Suppressor macrophage treated with lipopolysaccharide for 1 hour (primary cell): ENCODE measurements at regions not wholly inside any gene's neighbourhood (a gene's known extent, or its start where the extent isn't known, plus 50 kb on each side); places are given as distances from the start of the nearest gene placed in this dataset.

Experiments used
- DNase-seq, 3 donors: peaks; one replicate each; pipeline ENCODE4 v3.0.0-alpha.2; 2020 to 2022

DNA sequence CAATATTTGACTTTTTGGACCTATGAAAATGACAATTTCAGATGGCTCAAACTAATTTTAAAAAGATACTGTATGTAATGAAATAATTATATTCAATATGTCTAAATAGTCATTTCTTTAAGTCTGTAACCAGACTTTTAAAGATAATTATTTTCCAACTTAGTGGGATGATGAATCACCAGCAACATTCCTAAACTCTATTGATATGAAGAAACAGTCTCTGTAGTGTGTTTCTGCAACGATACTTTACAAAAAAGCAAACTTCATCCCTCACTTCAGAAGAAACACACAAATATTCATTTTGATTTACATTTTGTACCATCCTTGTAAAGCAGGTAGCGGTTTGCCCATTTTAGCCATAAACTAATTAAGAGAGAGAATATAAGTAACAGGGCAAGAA is 417.4 kb downstream of the EFNB2 start:
- DNase-seq = no peak

DNA sequence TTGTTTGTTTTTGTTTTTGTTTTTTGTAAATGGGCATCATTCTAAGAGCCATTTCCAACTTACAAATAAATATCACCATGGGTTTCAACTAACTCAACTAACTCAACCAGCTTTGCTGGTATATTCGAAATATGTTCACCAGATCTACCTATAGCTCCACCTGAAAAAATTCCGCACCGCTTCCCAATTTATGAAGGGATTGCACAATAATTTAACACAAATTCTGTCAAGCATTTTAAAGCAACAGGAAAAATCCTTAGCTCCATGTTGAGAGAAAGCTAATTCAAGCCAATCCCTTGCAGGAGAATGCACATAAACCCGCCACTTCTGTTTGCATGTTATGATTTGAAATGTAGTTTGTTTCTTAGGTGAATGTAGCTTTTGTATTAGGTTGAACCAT is 417.8 kb downstream of the EFNB2 start:
- DNase-seq = no peak

DNA sequence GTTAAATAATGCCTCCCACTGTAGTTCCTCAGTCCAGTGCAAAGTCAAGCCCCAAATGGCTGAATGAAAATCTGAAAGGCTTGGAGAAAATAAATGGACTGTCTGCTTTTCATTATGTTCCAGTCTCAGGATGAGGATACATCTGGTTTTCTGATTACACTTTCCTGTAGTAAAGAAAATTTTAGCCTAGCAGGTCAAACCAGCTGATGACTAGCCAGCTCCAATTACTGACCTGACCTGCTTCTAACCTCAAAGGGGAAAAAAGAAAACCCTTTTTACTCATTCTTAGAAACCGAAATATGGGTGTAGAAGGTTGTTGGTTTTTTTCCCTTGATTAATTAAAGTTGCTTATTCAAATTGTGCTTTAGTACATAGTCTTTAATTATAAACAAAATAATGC is 418.4 kb downstream of the EFNB2 start:
- no peak for DNase-seq

DNA sequence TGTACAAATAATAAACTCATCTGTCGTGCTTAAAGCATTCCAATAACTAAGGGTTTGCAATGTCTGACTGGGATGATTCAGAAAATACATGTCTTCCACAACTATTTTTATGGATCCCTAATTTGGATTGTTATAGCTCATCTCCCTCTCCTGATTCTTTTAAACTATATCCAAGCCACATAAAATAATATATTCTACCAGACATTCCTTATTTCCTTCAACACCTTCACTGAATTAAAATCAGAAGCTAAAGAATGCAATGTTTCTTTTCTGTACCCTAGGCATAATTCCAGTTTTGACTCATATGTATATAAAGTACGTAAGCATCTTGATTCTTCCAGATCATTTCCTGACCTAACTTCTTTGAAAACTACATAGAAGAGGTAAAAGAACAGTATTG is 420.4 kb downstream of the EFNB2 start:
- no peak for DNase-seq

DNA sequence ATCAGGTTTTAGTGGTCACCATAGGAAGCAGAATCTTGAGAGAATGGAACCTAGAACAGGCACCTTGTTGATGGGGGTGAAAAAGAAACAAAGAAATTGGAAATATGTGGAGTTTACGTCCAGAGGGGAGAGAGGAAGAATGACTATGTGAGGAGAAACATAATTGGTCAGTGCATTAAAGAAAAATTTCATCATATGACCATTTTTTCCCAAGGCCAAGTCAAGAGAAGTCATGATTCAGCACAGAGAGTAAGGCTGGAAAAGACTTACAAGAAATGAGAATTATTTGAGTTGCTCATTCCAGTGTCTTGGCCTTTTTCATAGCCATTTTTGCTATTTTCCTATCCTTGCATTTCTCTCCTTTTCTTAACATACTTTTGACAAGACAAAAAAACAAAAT is 421.7 kb downstream of the EFNB2 start:
- DNase-seq = no peak

DNA sequence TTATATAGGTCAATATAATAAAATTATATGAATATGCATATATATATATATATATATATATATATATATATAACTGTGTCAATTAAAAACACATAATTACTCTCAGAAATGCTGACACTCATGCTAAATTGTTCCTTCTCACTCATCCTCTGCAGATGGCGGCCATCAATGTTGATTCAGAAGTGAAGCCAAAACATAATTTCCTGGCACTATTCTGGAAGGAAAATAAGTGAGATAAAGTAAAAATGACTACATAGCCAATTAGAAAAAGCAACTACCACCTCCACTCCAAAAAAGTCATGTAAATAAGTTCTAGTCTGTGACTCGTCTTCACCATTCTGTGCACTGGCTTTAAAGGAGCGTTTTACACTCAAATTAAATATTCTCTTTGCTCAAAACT is 423.3 kb downstream of the EFNB2 start:
- DNase-seq = no peak

DNA sequence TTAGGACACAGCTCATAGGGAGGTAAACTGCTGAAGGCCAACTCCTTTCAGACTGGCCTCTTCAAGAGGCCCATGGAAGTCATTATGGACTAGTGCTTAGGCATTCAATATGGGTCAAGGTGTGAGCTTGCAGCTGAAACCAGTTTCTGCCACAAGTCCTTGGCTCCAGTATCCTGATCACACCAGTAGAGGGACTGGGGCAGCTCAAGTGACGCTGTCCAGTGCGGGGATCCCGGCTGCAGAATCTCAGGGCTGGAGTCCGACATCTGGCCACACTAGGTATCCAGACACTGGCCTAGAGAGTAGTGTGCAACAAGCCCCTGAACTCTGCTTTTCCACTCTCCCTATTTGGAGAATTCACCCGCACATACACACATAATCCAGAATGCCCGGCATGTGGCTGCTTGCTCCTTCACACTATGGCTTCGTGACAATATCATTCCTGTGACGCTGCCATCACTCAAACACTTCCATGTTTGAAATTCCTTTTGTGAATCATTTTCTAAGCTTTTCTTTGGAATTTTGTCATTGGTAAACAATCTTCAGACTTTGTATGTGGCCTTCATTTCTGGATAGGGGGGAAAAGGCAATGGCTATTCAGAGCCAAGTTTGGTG is 425.1 kb downstream of the EFNB2 start:
- DNase-seq = no peak

DNA sequence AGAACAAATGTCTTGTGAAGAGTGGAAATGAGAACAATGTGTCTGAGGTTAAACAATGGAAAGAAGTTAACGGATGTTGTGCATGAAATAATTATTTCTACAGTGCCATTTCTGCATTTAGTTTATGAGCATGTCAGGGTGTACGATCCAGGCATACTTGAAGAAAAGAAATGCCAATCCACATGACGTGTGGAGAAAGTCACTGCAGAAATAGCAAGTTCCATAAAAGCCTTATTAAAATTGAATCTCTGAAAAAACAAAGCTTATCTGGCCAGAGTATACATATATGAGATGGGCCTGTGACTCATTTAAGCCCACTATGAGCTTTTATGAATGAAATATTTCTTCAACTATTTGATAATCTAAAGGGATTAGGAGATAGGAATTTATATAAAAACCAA is 426.1 kb downstream of the EFNB2 start:
- no peak for DNase-seq

DNA sequence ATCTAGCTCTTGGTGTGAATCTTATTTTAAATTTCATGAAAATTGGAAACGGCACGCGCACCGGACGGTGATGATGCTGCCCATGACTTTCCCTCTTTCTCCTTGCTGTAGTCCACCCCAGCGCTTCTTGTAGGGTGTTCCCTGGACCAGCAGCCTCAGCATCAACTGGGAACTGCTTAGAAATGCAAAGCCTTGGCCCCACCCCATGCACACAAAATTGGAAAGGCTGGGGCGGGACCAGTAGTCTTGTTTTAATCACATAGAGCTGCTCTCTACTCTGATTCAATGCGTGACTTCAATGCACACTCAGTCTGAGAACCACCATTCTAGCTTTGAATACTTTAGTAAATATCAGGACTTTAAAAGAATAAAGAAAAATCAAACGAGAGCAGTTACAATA is 427.1 kb downstream of the EFNB2 start:
- no peak for DNase-seq

DNA sequence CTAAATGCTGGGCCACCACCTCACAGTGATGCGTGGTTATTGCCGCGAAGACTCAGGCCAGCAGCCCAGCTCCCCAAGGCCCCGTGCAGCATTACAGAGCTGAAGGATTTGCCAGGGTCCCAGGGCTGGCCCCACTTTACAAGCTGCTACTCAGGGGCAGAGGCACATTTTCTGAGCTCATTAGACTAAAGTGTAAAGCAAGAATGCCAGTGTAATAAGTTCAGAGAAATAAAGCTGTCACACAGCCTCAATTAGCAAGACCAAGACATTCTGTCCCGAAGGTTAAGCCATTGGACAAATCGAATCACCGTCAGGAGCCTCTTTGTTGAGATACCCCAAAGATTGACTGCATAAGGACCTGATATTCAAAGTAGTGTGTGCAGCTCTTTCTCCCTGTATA is 428.4 kb downstream of the EFNB2 start:
- no peak for DNase-seq

DNA sequence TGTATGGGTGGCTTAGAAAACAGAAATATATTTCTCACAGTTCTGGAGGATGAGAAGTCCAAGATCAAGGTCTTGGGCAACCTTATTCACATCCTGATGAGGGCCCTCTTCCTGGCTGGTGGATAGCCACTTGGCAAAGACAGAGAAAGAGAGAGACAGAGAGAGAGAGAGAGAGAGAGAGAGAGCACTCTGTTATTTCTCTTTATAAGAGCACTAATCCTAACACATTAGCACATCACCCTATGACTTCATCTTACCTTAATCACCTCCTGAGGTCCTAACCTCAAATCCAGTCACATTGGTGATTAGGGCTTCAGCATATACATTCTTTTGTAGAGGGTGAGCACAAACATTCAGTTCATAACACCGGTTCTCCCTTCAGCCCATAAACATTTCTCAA is 430.3 kb downstream of the EFNB2 start:
- no peak for DNase-seq

DNA sequence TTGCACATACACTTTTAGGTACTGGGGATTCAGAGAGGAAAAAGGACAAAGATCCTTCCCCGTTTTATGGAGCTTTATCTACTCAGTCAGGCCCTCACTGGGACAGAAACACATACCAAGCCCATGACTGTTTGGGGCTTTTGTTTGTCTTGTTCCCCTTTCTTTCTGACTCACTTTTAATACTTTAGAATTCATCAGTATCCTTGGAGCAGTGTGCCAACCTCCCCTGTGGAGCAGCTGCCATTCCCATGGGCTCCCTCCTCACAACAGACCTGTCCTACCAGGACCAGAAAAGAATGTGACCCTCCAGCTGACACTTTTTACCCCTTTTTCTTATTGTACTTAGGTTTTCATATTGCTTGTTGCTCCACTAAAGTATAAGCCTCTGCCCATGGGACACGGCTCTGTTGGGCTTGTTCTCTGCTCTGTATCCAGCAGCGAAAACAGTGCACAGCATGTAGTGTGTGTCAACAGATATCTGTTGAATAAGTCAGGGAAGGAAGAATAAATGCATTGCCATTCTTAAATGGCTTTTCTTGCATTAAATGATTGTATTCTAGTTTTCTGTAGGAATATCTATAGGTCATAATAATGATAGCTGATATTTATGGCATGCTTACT is 431.1 kb downstream of the EFNB2 start:
- DNase-seq = no peak

DNA sequence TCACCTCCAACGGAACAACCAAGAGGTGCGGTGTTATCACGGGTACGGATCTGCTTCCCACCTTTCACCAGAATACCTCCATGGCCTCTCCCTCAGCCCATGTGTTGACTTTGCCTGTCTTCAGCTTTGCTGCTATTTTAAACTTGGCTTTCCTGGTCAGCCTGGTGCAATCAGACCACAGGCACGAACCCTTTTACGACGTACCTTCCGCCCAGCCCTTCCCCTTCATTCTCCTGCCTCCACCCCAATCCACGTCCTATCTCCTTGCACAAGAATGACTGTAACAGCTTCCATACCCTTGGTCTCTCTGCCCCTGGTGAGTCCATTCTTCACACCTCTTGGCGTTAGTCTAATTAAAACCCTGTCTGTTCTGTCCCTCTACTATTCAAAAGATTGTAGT is 431.7 kb downstream of the EFNB2 start:
- no peak for DNase-seq

DNA sequence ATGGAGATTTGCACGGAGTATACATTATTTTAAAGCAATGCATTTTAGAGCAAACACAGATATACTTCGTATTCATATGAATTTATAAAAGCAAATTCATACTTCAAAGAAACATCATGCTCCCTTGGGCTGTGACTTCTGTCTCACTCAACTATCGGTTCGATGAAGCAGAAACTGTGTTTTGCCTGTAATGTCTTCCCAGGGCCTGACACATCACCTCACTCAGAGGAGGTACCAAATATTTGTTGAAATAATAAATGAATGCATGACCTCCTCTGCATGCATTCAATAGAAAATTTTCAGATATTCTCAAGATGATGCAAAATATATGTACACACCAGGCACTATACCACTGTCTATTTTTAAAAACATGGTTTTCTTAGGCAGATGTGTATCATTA is 432.7 kb downstream of the EFNB2 start:
- no peak for DNase-seq

DNA sequence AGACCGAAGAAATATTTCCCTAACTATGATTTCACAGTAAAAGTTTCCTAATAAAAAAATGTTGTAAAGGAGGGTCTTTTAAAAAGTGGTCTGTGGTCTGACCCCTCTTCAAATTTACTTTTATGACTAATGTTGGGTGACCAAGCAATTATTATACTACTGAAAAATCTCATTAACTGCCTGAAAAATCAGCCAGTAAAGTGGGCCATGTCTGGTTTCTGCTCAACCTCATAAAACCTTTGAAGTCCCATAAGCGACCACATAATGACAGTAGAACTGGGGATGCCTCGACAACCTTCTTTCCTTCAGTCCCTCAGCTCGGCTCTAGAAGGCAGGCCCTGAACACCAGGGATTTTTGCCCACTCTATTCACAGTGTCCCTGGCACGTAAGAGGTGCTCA is 434.3 kb downstream of the EFNB2 start:
- DNase-seq = no peak

DNA sequence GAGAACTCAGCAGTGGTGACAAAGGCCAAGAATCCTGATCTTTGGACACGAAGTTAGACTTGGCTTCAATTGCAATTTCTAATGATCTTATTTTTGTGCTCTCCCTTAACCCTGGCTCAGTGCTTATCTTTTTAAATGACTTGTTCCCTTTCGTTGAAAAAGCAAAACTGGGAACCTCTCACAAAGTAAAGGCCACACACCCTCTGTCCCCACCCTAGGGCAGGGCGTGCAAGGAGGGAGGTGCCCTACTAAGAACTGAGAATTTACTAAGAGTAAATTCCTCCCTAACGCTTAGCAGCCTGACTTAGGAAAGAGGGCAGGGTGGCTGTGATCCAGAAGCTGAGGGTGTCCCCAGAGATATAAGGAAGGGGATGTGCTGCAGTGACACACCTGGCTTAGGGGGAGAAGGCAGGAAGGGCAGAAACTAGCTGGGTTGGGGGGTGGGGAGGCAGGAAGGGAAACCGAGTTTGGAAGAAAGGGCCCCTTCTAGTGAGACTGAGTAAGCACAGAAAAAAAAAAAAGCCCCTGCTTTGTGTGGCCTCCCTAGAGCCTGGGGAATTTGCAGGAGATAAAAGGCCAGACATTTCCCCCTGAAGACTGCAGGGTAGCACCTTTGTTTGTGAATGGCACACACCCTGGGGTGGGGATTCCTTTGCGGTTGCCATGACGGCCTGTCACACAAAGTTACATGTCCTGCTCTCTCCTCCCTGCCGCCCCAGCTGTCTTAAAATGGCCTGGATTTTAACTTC is 435.1 kb downstream of the EFNB2 start:
- no peak for DNase-seq

DNA sequence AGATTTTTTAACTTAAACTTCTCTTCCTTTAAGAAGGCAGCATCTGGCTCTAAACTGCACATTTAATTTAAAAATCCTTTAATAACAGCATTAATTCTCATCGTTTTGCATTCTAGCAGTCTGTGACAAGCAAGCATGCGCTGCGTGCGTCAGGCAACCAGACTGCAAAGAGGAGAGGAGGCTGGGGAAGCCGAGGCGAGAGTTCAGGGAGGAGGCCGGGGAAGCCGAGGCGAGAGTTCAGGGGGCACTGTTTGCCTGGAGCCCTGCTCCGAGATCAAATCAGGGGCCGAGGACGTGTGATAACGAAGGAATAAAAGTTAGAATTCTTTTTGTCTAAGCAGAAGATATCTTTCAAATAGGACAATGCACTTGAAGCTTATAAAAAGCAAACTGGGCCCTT is 435.7 kb downstream of the EFNB2 start:
- no peak for DNase-seq

DNA sequence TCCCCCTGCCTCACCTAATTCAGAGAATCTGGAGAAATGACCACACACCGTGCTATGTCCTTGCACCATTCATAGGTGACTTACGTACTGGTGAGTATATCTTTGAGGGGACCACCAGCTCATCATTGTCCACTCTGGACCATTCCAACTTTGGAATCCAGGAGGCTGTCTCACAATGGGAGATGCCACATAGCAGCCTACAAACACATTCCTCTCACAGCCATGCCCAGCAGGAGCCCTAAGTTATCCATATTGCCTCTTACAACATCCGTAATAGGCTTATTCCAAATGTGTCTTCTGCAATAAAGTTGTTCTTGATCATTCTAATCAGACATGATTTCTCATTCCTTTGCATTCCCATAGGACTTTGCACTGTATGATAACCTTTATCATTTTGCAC is 436.7 kb downstream of the EFNB2 start:
- DNase-seq = no peak

DNA sequence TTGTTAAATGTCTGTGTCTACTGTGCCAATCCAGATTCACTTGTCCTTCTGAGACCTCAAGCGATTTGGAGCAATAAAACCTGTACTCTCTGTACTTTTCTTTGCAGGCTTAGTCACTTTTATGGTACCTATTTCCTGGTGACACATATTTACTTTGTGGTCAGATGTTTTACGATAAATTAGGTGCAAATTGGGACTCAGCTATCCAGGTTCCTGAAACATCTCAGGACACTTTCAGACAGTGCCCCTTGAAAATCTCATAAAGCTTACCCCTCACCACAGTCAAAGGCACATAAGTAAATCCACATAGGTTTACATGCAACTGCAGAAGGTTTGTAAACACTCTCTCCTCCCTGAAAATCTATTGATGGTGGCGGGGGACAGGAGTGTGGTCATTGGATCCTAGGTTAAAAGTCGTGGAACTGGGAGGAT is 438.8 kb downstream of the EFNB2 start:
- DNase-seq = no peak

DNA sequence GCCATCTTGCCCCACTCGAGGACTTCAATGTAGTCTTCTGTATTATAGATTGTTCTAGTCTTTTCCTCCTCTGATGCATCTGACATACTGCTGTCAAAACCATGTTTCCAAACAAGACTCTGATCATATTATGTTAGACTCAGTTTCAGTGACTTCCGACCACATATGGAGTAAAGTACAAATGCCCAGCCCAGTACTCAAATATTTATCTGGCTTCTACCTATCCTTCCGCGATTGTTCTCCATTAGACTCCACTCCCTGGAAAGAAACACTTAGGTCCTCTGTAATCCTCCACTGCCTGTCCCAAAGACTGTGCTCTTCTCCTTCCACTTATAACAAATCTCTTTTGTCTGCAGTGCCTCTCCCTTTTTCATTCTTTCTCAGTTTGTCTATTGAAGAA is 439.5 kb downstream of the EFNB2 start:
- DNase-seq = no peak

DNA sequence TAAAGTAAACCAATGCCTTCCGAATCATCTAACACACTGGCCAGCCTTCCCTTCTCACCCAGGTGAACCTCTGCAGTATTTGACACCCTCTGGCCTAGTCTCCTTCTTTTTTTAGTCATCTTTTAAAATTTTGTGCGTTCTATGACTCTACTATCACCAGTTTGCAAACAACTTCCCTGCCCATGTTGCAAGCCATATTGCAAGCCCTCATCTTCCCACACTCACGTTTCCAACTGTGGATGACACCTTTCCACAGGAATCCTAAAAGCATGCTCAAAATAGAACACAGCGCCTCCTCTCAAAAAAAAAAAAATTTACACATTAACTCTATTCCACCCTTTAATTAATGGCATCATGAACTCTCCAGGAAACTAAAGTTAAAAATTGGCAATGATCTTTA is 440.1 kb downstream of the EFNB2 start:
- DNase-seq = no peak

DNA sequence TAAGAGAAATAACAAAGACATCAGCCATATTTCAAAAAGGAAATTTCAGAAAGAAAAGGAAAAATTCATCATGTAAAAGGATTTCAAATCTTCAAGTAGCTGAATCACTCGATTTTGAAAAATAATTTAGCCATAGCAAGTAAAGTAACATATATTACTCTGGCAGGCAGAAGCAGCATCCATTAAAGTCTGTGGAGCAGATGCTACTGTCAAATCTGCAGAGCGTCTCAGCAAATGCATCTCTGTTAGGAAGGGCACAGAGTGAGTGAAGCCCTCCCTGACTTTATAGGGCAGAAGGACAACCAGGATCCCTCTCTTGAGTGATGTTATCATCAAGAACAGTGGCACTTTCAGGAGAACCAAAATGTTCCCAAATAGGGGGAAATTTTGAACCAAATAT is 445.5 kb downstream of the EFNB2 start:
- no peak for DNase-seq

DNA sequence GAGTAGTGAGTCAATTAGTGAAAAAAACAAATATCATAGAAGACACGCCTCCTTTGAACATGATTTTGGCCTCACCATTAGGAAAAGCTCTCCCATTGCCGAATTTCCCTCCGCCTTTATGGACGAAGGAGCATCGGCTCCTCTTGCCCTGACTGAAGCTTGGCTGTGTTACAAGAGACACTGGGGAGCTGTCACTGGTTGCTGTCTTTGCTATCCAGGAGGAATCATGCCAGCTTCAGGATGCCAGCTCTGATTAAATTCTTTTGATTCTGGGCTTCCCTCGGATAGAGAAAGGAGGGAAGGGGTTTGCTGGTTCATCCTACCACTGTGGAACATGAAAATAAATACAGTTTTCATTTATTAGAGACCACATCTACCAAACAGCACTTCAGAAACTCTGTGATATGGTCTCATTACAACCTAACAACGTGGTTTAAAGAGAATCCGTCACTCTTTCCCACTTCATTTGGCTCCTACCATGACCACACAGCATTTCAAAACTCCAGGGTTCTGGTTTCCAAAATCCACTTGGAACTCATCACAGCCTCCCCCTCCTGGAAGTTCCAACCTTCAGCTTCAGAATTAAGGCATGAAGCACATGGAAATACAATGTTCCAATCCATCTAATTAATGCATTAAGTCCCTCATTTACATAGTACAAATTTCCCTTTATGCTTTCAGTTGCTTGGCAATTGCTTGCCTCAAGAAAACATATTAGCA is 446.0 kb downstream of the EFNB2 start:
- no peak for DNase-seq

DNA sequence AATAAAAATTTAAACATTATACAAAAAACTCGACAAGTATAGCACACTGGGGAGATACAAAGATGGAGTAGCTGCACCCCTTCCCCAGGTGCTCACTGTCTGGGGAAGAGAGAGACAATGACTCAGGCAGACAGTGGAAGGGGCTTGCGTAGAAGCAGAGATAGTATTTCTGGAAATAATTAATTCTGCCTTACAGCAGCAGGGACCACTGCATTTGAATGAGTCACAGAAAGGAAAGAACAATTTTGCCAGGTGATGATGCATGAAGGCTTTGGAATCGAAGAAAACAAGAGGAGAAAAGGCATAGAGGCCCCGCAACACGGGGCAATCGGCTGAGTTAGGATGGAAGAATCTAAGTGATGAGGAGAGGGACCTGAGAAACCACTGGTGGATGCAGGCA is 447.4 kb downstream of the EFNB2 start:
- no peak for DNase-seq
